Testis (tissue), 2 donors: ENCODE measurements at regions not wholly inside any gene's neighbourhood (a gene's known extent, or its start where the extent isn't known, plus 50 kb on each side); places are given as distances from the start of the nearest gene placed in this dataset.
"Not testable (repeated sequence)": the region's sequence is repeated elsewhere in the genome, so short reads cannot be mapped to it uniquely, and the experiment has no call there.

Experiments
- DNase-seq: peaks from one replicate; pipeline ENCODE4 v3.0.0-alpha.2; 2019
- H3K27ac ChIP-seq, 2 donors: fragments of 200-600 bp; sonication (generic); one replicate each; pipeline ENCODE4 v1.5.1; 2019
- H3K27me3 ChIP-seq: fragments of 200-600 bp; sonication (generic); one replicate; pipeline ENCODE4 v1.5.1; 2019
- H3K36me3 ChIP-seq: fragments of 200-600 bp; sonication (generic); one replicate; pipeline ENCODE4 v1.5.1; 2017; ENCODE audit warnings: low read depth; ENCODE audit errors: missing control alignments
- H3K4me1 ChIP-seq: fragments of 200-600 bp; sonication (generic); one replicate; pipeline ENCODE4 v1.5.1; 2019
- H3K4me3 ChIP-seq, 2 donors: fragments of 200-600 bp; sonication (generic); one replicate each; pipeline ENCODE4 v1.5.1; 2017 to 2019
- H3K9me3 ChIP-seq: fragments of 200-600 bp; sonication (generic); one replicate; pipeline ENCODE4 v1.5.1; 2017
- CTCF ChIP-seq, 3 experiments: fragments of 450-650 bp in 2 of 3; fragments of 200-600 bp in 1 of 3; sonication (generic) in 1 of 3; IDR thresholded peaks; one replicate each; pipeline ENCODE4 v1.5.1; 2016 to 2019; ENCODE audit warnings: antibody characterized with exemption in 3 of 3, mild to moderate bottlenecking in 2 of 3, moderate library complexity in 1 of 3
- POLR2A ChIP-seq: fragments of 450-650 bp; IDR thresholded peaks from one replicate; pipeline ENCODE4 v1.6.1; 2017; ENCODE audit warnings: antibody characterized with exemption, mild to moderate bottlenecking, moderate library complexity
- WGBS, 2 donors: methylation state at CpG; one replicate each; pipeline ENCODE4 v1.1.5; 2018; 5-methylcytosine and 5-hydroxymethylcytosine counted together
- intact Hi-C: fragments of 100-400 bp; cut with DNase I; formaldehyde crosslinking; loops from one replicate; pipeline ENCODE4 v1.15.1; 2023; ENCODE audit warnings: low total_unique reads

DNA sequence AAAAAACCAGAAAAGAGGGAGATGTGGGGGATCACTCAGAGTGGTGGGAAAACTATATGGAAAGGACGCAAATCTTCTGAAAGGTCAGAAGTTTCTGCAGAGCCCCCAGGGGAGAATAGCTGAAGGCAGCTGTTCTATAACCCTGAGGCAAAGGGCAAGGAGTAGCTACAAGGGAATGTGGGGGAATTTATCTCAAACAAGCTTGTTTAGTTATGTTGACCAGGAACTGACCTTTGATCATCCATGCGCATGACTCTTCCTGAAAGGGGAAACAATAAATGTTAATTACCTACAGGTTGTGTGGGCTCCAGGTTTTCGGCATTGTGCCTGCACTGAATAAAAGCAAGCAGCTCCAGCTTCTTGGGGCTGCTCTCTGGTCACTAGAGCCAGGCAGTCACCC lies 968.5 kb downstream of the AACS start:
- H3K4me1 ChIP-seq = no peaks in the 10 kb centered on the region
- TF ChIP-seq POLR2A (no peak), CTCF (IDR thresholded peaks at IDR 0.05) (no peak)
- no peak overlapping the region for H3K27ac ChIP-seq
- intact Hi-C loops = no loop called here
- WGBS, 2 donors = 32 to 41% methylated on average over 3 of the region's 3 CpGs
- H3K9me3 ChIP-seq = no peaks in the 10 kb centered on the region
- H3K27me3 ChIP-seq = no peaks in the 10 kb centered on the region
- no peak for DNase-seq
- no peak overlapping the region for H3K4me3 ChIP-seq
- no peaks in the 10 kb centered on the region for H3K36me3 ChIP-seq

- no peak overlapping the region for H3K27ac ChIP-seq
- DNase-seq = no peak
- TF ChIP-seq POLR2A = no peak
- no peak for TF ChIP-seq CTCF (IDR thresholded peaks at IDR 0.05)
- no peaks in the 10 kb centered on the region for H3K36me3 ChIP-seq
- intact Hi-C loops = no loop called here
- H3K4me3 ChIP-seq = no peak overlapping the region
- no peaks in the 10 kb centered on the region for H3K27me3 ChIP-seq
- H3K9me3 ChIP-seq = no peaks in the 10 kb centered on the region
- H3K4me1 ChIP-seq = no peaks in the 10 kb centered on the region
Measured at GRCh38 chr12:126036348-126036747, 971.1 kb downstream of the AACS start.

DNA sequence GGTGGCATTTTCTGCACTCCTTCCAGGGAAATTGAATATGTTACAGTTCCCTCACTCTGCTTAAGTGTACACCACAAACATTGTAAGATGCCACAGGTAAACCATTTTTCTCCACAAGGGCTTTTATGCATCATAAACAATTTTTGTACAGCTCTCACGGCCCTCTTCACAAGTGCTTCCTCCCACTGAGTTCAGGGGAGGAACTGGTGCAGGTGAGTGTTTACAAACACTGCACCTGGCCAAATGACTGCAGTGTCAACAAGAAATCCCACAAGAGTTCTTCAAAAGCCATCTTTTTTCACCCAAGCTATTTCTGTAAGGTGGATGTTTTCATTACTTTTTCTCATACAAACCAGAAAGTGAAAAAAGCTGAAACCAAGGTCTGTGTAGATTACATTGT lies 973.2 kb downstream of the AACS start:
- DNase-seq = no peak
- no peak for TF ChIP-seq CTCF (IDR thresholded peaks at IDR 0.05)
- TF ChIP-seq POLR2A = no peak
- intact Hi-C loops = no loop called here
- WGBS, 2 donors = 58 to 85% methylated on average over 1 of the region's 1 CpG
- Histone ChIP-seq H3K27ac (no peak overlapping the region), H3K4me1 (no peaks in the 10 kb centered on the region), H3K4me3 (no peak overlapping the region), H3K36me3 (no peaks in the 10 kb centered on the region), H3K9me3 (no peaks in the 10 kb centered on the region), H3K27me3 (no peaks in the 10 kb centered on the region)

DNA sequence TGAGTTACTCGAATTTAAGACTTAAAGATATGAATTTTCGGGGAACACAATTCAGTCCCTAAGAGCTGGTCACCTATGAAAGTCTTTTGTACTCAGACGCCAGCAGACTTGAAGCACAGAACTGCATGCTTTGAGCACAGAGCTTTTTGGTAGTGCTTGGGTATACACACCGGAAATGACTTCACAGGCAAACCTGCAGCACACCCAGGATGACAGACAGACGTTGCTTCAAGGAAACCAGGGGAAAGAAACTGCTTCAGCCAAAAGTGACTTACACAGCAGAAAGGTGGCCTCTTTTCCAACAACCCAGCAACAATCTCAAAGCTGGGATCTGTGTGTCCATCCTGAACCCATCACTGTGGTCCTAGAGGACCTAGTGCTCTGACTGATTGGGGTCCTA lies 975.1 kb downstream of the AACS start:
- H3K9me3 ChIP-seq = no peaks in the 10 kb centered on the region
- no peaks in the 10 kb centered on the region for H3K27me3 ChIP-seq
- intact Hi-C loops = no loop called here
- no peak for DNase-seq
- H3K4me3 ChIP-seq = no peak overlapping the region
- H3K36me3 ChIP-seq = no peaks in the 10 kb centered on the region
- WGBS, 2 donors = 70 to 88% methylated on average over 5 of the region's 5 CpGs
- H3K4me1 ChIP-seq = no peaks in the 10 kb centered on the region
- H3K27ac ChIP-seq = no peak overlapping the region
- TF ChIP-seq CTCF (IDR thresholded peaks at IDR 0.05) (no peak), POLR2A (no peak)

GRCh38 chr12:126042286-126042685 lies 977.1 kb downstream of the AACS start:
- Histone ChIP-seq H3K4me3 (no peak overlapping the region), H3K4me1 (no peaks in the 10 kb centered on the region), H3K36me3 (no peaks in the 10 kb centered on the region), H3K27me3 (no peaks in the 10 kb centered on the region), H3K27ac (no peak overlapping the region), H3K9me3 (no peaks in the 10 kb centered on the region)
- intact Hi-C loops = no loop called here
- DNase-seq = no peak
- TF ChIP-seq POLR2A (no peak), CTCF (IDR thresholded peaks at IDR 0.05) (no peak)
- 69 to 77% methylated on average over 5 of the region's 5 CpGs for WGBS, 2 donors

GRCh38 chr12:126049501-126049900 lies 984.3 kb downstream of the AACS start:
- DNase-seq, H3K27me3 ChIP-seq, H3K27ac ChIP-seq, H3K4me3 ChIP-seq, H3K36me3 ChIP-seq, H3K9me3 ChIP-seq, H3K4me1 ChIP-seq, intact Hi-C loops: not testable (repeated sequence)
- WGBS, 2 donors = 59% methylated on average over 5 of the region's 5 CpGs
